Adipose tissue (tissue), 3 donors: ENCODE measurements at regions not wholly inside any gene's neighbourhood (a gene's known extent, or its start where the extent isn't known, plus 50 kb on each side); places are given as distances from the start of the nearest gene placed in this dataset.
"Not testable (repeated sequence)": the region's sequence is repeated elsewhere in the genome, so short reads cannot be mapped to it uniquely, and the experiment has no call there.

Source experiments
- H3K27ac ChIP-seq: one replicate; pipeline ENCODE4 v1.5.1; 2013; ENCODE audit warnings: low read depth, low read length
- WGBS, 3 donors: extraction: QIAGEN DNeasy Blood & Tissue Kit; methylation state at CpG; one replicate each; pipeline ENCODE4 v1.1.7; 2013; 5-methylcytosine and 5-hydroxymethylcytosine counted together
- donor health status: healthy with polysubstance abuse.
- donor health status: Bipolar disorder and iron deficiency.
- donor health status: healthy.

GRCh38 chr12:89289720-89290119, 62.6 kb downstream of the DUSP6 start:
- no peak overlapping the region for H3K27ac ChIP-seq
- 95 to 100% (median 97%) methylated on average over 1 of the region's 1 CpG for WGBS, 3 donors

GRCh38 chr12:89288959-89289358, 63.3 kb downstream of the DUSP6 start:
- H3K27ac ChIP-seq: no peak overlapping the region

- WGBS, 3 donors: 80 to 84% (median 81%) methylated on average over 3 of the region's 3 CpGs
- no peak overlapping the region for H3K27ac ChIP-seq
These were observed 65.8 kb downstream of the DUSP6 start for GRCh38 chr12:89286501-89286900.

GRCh38 chr12:89281539-89281867, 70.8 kb downstream of the DUSP6 start:
- no peak overlapping the region for H3K27ac ChIP-seq
- whole genome bisulfite sequencing, 3 donors: 42 to 100% (median 72%) methylated on average over 4 of the region's 4 CpGs

GRCh38 chr12:89280833-89281538, 71.3 kb downstream of the DUSP6 start:
- no peak overlapping the region for H3K27ac ChIP-seq
- 27 to 61% (median 38%) methylated on average over 5 of the region's 5 CpGs for WGBS, 3 donors

GRCh38 chr12:89279499-89279898, 72.8 kb downstream of the DUSP6 start:
- H3K27ac ChIP-seq: no peak overlapping the region
- 91 to 95% (median 95%) methylated on average over 4 of the region's 4 CpGs for WGBS, 3 donors

- no peak overlapping the region for H3K27ac ChIP-seq
- WGBS, 3 donors: 68 to 78% (median 69%) methylated on average over 6 of the region's 6 CpGs
These were observed 73.4 kb downstream of the DUSP6 start for GRCh38 chr12:89278862-89279261.

- 95 to 96% (median 96%) methylated on average over 4 of the region's 4 CpGs for WGBS, 3 donors
- no peak overlapping the region for H3K27ac ChIP-seq
These were observed 74.1 kb downstream of the DUSP6 start for GRCh38 chr12:89278169-89278568.

GRCh38 chr12:89276860-89277259, 75.4 kb downstream of the DUSP6 start:
- no peak overlapping the region for H3K27ac ChIP-seq
- WGBS, 3 donors: 73 to 75% (median 75%) methylated on average over 2 of the region's 2 CpGs

- WGBS, 3 donors: 57 to 82% (median 58%) methylated on average over 2 of the region's 2 CpGs
- H3K27ac ChIP-seq: no peak overlapping the region
These were observed 78.8 kb downstream of the DUSP6 start for GRCh38 chr12:89273525-89273924.

GRCh38 chr12:89270548-89270947, 81.8 kb downstream of the DUSP6 start:
- 95 to 99% (median 99%) methylated on average over 4 of the region's 4 CpGs for WGBS, 3 donors
- H3K27ac ChIP-seq: no peak overlapping the region

GRCh38 chr12:89269174-89269573, 83.1 kb downstream of the DUSP6 start:
- WGBS, 3 donors: 89 to 94% (median 92%) methylated on average over 3 of the region's 3 CpGs

GRCh38 chr12:89267404-89267803, 84.9 kb downstream of the DUSP6 start:
- no peak overlapping the region for H3K27ac ChIP-seq
- 58 to 78% (median 59%) methylated on average over 3 of the region's 3 CpGs for WGBS, 3 donors

More at GRCh38 chr12:89269174-89269573, 83.1 kb downstream of the DUSP6 start:
- H3K27ac ChIP-seq: no peak overlapping the region

GRCh38 chr12:89266574-89267188, 85.6 kb downstream of the DUSP6 start:
- 63 to 87% (median 64%) methylated on average over 16 of the region's 16 CpGs for WGBS, 3 donors
- not testable (repeated sequence) for H3K27ac ChIP-seq

- H3K27ac ChIP-seq: no peak overlapping the region
These were observed 87.5 kb downstream of the DUSP6 start for GRCh38 chr12:89264837-89265236.

GRCh38 chr12:89263900-89264299, 88.4 kb downstream of the DUSP6 start:
- 33 to 90% (median 75%) methylated on average over 4 of the region's 4 CpGs for WGBS, 3 donors
- H3K27ac ChIP-seq: no peak overlapping the region

- no peak overlapping the region for H3K27ac ChIP-seq
These were observed 89.3 kb downstream of the DUSP6 start for GRCh38 chr12:89262855-89263552.

GRCh38 chr12:89261982-89262381, 90.3 kb downstream of the DUSP6 start:
- 66 to 73% (median 69%) methylated on average over 4 of the region's 4 CpGs for WGBS, 3 donors

More at GRCh38 chr12:89262855-89263552, 89.3 kb downstream of the DUSP6 start:
- 66 to 93% (median 91%) methylated on average over 2 of the region's 2 CpGs for WGBS, 3 donors

GRCh38 chr12:89260841-89261637, 91.3 kb downstream of the DUSP6 start:
- no peak overlapping the region for H3K27ac ChIP-seq

More at GRCh38 chr12:89261982-89262381, 90.3 kb downstream of the DUSP6 start:
- no peak overlapping the region for H3K27ac ChIP-seq
